Dermis microvascular lymphatic vessel endothelial cell (primary cell): ENCODE measurements at regions not wholly inside any gene's neighbourhood (a gene's known extent, or its start where the extent isn't known, plus 50 kb on each side); places are given as distances from the start of the nearest gene placed in this dataset.

Source experiments
- DNase-seq, 2 donors: peaks; one replicate each; pipeline versions ENCODE4 v3.0.0 to v3.0.0-alpha.2; 2010; ENCODE audit warnings: low read depth in 2 of 2

DNA sequence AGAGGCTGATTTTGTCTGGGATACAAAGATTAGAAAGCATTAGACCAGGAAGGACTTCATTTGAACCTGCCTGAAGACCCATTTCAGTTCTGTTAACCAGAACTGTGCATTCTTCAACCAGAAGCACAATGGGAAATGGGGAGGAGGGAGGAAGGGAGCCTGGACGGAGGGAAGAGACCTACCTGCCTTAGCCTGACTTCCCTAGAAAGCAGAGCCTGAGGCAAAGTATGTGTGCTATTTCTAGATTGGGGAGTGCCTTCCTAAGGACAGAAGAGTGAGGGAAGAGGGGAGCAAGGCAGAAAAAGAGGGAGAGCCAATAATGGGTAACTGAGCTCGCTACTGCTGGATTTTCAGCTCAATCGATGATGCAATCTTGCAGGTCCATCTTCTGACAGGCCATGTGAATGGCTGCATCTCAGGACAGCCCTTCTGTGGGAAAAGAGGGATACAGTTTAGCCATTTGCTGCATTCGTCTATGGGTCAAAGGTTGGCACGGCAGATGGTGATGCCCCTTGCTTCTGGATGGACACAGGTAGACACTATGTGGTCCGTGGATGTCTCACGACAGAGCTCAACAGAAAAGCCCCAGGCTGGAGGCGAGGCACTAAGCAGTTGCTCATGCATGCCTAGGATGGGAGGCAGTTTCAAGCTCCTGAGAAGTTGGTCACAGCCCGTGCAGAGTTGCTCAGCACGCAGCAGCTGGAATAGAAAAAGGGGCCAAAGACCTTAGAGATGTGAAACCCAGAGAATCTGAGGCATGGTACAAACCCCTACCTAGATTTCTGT is 78.8 kb upstream of the UBL3 start:
- no peak for DNase-seq

DNA sequence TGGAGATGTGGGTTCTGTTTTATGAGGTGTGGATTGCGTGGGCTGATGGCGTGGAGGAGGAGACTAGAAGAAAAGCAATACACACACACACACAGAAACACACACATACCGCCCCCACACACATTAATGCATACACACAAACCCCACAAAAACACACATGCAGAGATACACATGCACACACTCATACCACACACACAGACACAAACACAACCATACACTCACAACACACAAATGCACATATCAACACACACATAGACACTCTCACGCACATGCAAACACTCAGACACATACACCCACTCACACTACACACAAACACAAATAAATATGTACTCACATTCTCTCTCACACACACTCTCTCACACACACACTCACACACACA is 75.7 kb upstream of the UBL3 start:
- DNase-seq: no peak

DNA sequence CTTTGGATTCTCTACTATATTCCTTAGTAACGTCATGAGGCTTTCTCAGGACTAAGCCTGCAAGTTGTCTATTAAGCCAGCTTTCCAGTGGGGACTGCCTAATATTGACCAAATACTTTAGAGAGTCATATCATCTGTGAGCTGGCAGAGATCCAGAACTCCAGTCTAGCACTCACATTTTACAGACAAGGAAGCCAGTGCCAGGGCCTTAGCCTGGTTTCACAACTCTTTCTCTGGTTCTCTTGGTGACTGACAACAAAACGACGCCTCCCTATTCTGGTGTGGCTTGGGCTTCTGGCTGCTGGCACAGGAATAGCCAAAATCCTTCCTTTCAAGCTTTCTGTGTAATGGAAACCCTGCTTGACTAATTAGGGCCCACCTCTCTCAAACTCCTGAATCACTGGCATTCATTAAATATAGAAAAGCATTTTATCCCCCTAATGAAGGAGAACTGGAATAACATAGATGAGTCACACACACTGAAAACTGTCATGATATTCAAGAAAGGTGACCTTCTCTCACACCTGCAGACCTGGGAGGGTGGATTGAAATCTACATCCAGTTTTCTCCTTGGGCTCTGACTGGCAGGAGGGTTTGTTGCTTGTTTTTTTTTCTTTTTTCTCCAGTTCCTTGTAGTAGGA is 75.2 kb upstream of the UBL3 start:
- DNase-seq: peak; percentile 23 to 45

DNA sequence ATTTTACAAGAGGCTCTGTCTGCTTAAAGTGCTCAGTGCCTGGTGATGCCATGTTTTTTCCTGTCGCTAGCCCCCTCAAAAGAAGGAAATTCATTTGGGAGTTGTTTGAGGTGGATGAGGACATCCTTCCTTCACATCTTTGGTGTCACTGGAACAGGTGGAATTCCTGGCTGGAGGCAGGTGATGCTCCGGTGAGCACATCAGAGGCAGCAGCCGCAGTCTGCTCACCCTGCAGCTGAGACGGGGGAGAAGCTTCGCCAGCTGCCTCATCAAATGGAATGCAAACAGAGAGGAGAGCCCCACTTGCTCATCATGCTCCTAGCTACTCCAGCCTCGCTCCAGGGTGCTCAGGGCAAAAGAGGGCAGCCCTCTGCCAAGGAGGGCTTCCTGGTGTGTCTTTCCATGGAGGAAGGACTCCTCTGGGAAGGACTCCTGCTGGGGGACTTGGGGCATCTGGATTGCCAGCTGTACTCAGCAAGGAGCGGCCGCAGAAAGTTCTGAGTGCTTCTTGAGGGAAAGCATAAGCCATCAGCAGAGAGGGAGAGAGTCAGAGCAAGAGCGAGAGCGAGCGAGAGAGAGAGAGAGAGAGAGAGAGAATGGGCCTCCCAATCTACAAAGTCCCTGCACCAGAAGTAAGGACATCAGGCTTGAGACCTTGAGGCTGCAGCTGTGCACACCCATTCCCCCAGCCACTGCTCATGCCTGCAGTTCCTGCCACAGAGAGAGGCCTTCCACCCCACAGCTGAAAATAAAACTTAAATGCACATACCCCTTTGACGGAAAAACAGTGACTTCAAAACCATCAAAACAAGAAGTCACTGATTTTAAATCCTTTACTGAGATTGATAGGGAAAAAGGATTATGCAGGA is 74.3 kb upstream of the UBL3 start:
- DNase-seq: no peak

DNA sequence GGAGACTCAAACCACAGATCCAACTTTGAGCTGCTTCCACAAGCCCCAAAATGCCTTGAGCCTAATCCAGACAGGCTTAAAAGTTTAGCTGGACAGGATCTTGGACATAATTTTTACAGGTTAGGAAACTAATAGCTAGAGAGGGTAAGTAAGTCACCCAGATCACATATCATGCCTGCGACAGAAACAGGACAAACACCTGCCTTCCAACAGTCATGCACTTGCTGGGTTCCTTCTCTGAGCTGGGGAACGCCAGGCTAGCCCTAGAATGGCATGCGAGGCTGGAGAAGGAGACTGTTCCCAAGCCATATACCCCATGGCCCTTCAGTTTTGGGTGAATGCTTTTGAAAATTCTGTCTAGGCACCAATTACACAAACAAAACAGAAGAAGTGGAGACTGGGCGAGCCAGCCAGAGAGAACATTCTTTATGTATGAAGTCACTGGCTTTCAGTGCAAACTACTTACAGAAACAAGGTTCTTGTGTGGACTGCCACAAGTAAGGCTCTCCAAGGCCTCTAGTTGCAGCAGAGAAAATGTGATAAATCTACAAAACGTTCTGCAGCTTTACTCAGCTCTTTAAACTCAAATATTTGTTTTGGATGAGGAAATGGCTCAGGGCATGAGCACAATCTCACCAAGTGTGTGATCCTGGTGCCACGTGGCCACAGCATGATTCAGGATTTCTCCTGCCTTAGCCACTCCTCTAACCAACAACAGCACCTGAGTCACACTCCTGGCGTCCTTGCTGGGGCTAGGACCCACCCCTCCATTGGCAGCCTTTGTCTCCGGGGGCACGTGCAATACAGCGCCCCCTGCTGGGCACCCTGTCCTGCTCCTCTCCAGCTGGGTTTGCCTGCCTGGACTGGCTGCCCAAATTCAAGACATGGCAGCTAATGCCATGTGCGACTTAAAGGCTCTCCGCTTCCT is 73.4 kb upstream of the UBL3 start:
- peak; percentile 57 to 91 for DNase-seq

DNA sequence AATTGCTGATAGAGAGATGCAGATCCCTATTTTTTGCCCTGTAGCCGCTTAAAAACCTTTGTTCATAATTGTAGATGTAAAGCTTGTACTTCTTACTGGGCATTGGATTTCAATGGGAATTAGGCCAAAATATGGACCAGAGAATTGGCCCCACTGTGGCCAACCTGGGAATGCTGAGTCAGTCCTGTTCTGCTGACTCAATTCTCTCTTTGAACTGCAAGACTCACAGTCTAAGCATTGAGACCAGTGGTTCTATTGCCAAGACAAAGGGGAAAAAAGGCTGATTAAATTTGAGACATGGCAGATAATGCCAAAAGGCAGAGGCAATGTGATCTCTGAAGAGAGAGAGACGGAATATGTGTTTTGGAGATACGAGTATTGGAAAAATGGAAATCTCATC is 72.5 kb upstream of the UBL3 start:
- no peak for DNase-seq

DNA sequence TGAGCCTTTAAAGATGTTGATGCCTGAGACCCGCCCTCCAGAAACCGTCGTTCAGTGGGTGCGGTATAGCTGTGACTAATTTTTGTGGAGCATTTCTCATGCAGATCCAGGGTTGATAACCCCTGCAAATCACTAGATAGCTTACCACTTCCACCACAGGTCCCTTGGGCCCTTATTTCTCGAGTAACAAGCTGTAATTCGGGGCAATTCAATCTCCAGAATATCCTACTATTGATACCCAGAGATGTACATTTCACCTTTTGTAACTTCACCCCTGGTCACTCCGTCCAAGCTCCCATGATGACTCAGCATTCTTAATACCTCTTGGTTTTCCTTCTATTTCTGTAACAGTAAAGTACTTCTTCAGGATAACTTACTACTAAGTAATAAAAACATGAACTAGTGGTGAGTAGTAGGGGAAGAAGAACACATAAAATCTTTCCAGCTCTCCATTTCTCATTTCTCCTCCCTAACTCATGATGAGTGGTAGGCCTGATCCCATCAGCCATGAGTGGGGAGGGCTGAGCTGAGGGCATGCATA is 71.9 kb upstream of the UBL3 start:
- no peak for DNase-seq

DNA sequence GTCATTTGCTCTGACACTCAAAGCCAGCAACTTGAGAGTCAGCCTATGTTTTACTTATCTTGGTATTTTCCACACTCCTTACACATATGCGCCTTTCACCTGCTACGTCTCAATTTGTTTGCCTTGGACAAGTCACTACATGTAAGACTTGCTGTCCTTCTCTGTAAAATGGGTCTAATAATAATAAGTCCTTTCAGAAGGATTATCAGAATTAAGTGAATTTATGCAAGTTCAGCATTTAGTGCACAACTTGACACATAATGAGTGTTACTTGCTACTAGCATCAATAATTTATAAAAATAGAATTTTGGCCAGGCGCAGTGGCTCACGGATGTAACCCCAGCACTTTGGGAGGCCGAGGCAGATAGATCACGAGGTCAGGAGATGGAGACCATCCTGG is 71.1 kb upstream of the UBL3 start:
- DNase-seq: no peak

DNA sequence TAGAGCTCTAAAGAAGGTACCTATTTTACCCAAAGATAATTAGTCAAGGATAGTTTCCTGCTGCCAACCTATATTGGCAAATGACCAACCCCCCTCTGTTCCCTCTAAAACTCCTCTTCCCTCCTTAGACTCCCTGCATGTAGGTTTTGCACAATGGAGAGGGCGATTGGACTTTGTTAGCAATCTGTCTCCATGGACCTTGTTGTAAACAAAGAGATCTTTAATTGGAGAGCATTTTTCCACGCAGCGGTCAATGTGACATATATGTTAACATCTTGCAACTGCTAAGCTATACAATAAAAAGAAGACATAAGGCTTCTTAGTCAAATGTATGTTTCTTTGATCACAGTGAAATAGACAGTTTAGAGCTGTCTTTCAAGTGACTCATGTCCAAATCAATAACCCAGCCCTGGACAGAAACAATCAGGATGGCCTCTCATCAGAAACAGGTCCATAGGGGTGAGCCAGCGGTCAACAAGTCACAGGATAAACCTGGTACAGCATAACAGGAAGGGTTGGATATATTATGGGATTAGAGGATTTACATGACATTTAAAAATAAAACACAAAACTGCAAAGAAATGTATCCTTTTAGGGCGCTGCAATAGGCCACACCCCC is 69.7 kb upstream of the UBL3 start:
- DNase-seq: no peak

DNA sequence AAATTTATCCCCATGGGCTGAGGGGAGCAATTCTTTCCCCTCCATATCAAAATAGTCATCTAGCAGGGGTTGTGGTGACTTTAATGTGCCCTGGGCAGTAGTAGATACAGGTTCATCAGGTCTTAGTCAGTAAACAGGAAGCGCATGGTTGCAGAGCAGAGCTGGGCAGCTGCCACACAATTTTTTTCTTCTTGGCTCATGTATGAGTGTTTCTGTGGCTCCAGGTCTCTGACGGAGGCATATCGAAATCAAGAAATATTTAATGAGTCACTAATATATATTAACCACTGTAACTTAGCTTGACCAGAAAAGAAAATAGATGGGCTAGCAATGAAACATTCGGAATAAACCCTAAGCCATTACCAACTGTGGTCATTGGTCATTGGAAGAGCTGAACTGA is 68.4 kb upstream of the UBL3 start:
- no peak for DNase-seq

DNA sequence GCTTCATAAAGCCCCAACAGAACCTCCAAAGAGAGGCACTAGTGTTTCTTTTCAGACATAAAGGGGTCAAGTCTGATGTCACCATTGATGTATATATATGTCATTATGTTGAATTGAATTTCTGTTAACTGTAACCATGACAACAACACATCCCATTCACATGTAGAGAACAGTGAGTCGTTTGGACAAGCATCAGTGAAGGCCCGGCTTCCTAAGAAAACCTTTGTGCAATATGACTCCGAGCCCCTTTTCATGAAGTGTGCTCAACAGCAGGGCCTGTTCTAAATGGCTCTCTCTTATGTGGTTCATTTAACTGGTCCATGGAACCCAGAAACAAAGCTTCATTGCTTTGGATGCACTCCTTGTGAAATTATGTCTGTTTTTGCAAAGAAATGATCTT is 67.2 kb upstream of the UBL3 start:
- no peak for DNase-seq

DNA sequence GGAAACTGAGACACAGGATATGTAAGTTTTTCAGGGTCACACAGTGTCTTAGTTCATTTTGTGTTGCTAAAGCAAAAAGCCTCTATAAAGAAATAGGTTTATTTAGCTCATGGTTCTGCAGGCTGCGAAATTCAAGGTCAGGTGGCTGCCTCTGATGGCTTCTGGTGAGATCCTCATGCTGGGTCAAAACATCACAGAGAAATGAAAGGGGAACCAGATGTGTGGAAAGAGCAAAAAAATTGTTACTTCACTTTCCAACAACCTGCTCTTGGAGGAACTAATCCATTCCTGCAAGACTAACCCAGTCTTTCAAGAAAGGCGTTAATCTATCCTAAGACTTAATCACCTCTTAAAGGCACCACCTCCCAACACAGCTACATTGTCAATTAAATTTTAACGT is 64.2 kb upstream of the UBL3 start:
- DNase-seq: no peak

DNA sequence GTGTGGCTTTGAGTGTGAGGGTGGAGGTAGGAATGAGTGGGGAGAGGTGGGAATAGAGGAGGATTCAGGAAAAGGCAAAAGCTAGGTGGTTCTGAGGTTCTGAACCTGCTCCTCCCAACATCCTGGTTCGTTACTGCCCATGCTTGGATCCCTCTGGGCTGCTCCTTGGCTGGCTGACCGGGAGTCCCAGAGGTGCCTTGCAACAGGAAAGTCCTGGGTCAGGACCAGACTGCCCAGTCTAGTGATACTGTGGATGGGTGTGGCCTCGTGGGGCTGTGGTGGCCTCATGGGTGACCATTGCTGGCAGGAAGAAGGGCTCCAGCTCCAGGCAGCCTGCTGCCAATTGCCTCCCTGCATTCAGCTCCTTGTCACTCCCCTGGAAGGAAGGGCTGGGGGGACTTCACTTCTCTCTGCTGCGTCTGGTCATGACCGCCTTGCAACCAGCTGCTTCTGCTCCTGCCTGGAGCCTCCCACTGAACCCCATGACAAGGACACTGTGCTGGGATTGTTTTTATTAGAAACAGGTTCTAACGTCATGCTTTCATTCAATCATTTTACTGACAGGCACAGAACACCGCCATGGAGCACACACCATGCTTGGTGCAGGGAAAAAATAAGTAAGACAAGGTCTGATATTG is 61.5 kb upstream of the UBL3 start:
- DNase-seq: no peak

DNA sequence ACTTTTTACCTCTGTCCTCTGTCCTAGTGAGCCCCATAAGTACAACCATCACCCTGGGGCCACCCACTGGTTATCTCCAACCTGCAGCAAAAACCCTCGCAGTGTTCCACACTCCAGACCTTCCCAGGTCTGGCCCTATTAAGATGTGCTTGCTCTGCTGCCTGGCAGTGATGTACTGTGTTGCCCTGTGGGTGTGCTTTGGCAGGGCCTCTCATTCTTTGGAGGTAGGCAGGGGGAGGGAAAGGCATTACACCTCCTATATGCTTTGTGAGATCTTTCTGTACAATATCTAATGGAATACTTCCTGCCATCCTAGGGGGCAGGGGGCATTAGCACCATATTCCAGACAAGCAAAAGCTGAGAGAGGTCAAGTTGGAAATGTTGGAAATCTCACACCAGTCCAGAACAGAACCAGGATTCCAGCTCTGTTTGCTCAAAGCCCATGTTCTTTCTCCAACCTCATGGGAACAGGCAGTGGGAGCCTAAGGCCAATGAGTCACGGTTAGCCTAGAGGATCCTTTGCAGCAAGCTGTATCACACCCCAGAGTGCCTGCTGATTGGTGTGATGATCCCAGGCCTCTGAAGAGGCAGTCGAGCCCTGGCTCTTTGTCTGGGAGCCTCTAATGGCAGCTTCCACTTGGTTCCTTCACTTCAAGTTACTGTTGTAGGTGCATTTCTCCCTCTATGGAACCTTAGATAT is 59.7 kb upstream of the UBL3 start:
- no peak for DNase-seq

DNA sequence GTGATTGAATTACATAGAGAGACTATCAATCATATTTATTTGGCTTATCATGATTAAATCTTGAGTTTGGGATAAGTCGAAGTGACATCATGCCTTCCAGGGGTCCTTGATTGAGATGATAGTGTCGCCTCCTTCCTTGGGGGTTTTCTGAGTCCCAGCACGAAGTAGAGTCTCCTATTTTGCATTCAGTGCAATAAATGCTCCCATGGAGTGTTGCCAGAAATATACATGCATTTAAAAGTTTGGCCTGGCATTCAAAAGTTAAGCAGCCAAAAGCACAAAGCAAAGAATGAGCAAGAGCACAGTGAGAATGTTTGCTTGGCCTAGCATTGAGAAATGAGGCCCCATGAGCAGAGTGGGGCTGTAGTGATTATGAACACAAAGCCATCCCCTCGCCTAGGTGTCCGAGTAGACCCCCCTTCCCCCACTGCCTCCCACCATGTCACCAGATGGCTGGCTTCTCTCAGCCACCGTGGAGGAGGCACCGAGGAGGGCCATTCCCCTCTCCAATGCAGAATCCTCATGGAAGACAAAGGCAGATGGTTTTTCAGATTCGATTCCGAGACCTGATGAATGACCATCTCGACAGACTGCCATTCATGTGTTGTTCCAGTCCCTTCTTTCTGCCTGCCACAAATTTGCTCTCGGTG is 58.8 kb upstream of the UBL3 start:
- no peak for DNase-seq

DNA sequence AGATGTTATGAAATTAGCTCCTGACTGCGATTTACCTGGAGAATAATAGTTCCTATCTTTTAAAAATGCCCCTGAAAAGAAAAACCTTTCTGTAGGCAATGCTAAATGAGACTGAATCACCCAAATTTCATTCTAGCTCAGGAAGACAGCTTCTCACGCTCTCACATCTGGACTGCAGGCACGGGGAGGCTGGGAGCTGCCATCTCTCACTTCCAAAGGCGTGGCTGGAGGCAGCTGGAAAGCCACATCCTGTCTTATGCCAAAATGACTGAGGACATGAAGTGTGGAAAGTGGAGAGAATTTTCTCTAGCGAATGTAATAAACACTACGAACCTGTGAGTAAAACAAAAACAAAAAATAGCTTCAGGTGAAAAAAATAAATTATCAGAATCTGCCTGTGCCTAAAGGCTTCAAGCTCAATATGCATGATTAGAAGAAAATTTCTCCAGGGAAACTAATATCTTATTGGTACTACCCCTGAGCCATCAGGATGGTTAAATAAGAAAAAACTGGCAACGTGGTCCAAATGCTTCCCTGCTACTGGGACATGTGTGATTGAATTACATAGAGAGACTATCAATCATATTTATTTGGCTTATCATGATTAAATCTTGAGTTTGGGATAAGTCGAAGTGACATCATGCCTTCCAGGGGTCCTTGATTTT is 58.1 kb upstream of the UBL3 start:
- no peak for DNase-seq

DNA sequence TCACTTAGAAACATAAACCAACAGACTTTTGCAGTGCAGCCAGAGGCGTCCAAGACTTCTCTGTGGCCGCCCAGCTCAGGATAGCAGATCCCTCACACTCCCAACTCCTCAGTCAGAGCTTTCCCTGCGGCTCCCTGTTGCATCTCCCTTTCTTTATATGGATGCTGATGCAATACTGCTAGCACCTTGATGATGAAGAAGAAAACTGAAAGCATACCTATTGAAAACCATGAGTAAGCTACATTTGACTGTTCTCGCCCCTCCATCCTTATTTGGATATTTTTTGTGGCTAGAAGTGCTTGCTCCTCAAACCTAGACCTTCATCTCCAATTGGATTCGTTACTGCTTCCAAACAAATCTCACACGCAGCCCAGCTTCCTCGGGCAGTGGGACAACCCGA is 57.3 kb upstream of the UBL3 start:
- no peak for DNase-seq

DNA sequence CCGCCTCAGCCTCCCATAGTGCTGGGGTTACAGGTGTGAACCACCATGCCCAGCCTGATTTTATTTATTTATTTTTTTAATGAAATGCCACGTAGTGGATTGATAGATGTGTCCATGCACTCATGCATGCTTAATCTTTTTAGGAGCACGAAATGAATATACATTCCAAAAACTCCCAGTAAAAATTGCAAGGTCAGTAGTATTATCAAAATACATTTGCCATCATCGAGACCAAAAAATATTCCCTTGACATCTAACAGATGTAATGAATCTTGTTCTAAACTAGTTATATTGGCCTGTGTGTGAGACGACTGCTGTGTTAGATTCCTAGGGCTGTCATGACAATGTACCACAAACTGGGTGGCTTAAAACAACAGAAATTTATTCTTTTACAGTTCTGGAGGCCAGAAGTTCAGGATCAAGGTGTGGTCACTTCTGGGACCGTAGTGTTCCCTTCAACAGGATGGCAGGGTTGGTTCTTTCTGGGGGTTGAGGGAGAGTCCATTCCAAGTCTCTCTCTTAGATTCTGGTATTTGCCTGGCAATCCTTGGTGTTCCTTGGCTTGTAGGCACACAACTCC is 56.1 kb upstream of the UBL3 start:
- DNase-seq: no peak
